ENCODE measurements at regions not wholly inside any gene's neighbourhood (a gene's known extent, or its start where the extent isn't known, plus 50 kb on each side); places are given as distances from the start of the nearest gene placed in this dataset.

GRCh38 chr6:81856872-81857271 lies 104.4 kb upstream of the TENT5A start:
- no peak for DNase-seq

GRCh38 chr6:81854474-81854873 lies 102.0 kb upstream of the TENT5A start:
- no peak for DNase-seq

- no peak for DNase-seq
These were observed 101.5 kb upstream of the TENT5A start for GRCh38 chr6:81853975-81854374.

- no peak for DNase-seq
These were observed 96.8 kb upstream of the TENT5A start for GRCh38 chr6:81849248-81849647.

- DNase-seq, result no peak
These were observed 95.4 kb upstream of the TENT5A start for GRCh38 chr6:81847866-81848265.

- no peak for DNase-seq
These were observed 92.2 kb upstream of the TENT5A start for GRCh38 chr6:81844686-81845085.

GRCh38 chr6:81843302-81843701 lies 90.8 kb upstream of the TENT5A start:
- no peak for DNase-seq

- no peak for DNase-seq
These were observed 89.8 kb upstream of the TENT5A start for GRCh38 chr6:81842254-81842653.

- no peak for DNase-seq
These were observed 86.4 kb upstream of the TENT5A start for GRCh38 chr6:81838724-81839426.

- DNase-seq, result no peak
These were observed 85.5 kb upstream of the TENT5A start for GRCh38 chr6:81838031-81838430.

GRCh38 chr6:81834141-81834681 lies 81.7 kb upstream of the TENT5A start:
- DNase-seq, result no peak

GRCh38 chr6:81832304-81832703 lies 79.8 kb upstream of the TENT5A start:
- no peak for DNase-seq

GRCh38 chr6:81831274-81831673 lies 78.8 kb upstream of the TENT5A start:
- DNase-seq, result no peak

- no peak for DNase-seq
These were observed 74.3 kb upstream of the TENT5A start for GRCh38 chr6:81826784-81827183.

- no peak for DNase-seq
These were observed 70.1 kb upstream of the TENT5A start for GRCh38 chr6:81822568-81822967.

GRCh38 chr6:81821449-81821848 lies 69.0 kb upstream of the TENT5A start:
- no peak for DNase-seq

- DNase-seq, result no peak
These were observed 68.5 kb upstream of the TENT5A start for GRCh38 chr6:81820980-81821379.

- DNase-seq, result no peak
These were observed 67.9 kb upstream of the TENT5A start for GRCh38 chr6:81820422-81820821.

- no peak for DNase-seq
These were observed 67.3 kb upstream of the TENT5A start for GRCh38 chr6:81819767-81820166.

- DNase-seq, result no peak
These were observed 66.5 kb upstream of the TENT5A start for GRCh38 chr6:81818901-81819361.

- no peak for DNase-seq
These were observed 63.9 kb upstream of the TENT5A start for GRCh38 chr6:81816380-81816779.

GRCh38 chr6:81814370-81815076 lies 62.0 kb upstream of the TENT5A start:
- no peak for DNase-seq

- DNase-seq, result no peak
These were observed 60.8 kb upstream of the TENT5A start for GRCh38 chr6:81813305-81813704.

- no peak for DNase-seq
These were observed 59.9 kb upstream of the TENT5A start for GRCh38 chr6:81812401-81812800.
